SH-SY5Y (cell line): ENCODE measurements at regions not wholly inside any gene's neighbourhood (a gene's known extent, or its start where the extent isn't known, plus 50 kb on each side); places are given as distances from the start of the nearest gene placed in this dataset.

Source experiments
- GATA2 ChIP-seq: IDR thresholded peaks from 2 replicates; pipeline ENCODE4 v1.6.1; 2011; ENCODE audit warnings: mild to moderate bottlenecking, low read depth, low read length
- GATA3 ChIP-seq: IDR thresholded peaks from 2 replicates; pipeline ENCODE4 v1.6.1; 2011; ENCODE audit warnings: low read depth, mild to moderate bottlenecking, low read length, moderate library complexity

DNA sequence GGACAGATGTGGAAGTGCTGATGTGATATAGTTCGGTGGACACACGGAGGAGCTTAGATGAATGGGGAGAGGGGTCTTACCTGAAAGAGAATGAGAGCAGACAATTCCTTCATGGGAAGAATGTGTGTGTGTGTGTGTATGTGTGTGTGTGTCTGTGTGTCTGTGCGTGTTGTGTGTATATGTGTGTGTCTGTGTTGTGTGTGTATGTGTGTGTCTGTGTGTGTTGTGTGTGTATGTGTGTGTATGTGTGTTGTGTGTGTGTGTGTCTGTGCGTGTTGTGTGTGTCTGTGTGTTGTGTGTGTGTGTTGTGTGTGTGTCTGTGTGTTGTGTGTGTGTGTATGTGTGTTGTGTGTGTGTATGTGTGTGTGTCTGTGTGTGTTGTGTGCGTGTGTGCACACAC lies 104.2 kb downstream of the FAM204A start:
- no peak for TF ChIP-seq GATA3
- no peak for TF ChIP-seq GATA2
